GM12872 (cell line): ENCODE measurements at regions not wholly inside any gene's neighbourhood (a gene's known extent, or its start where the extent isn't known, plus 50 kb on each side); places are given as distances from the start of the nearest gene placed in this dataset.

ENCODE experiments used
- CTCF ChIP-seq: IDR thresholded peaks from 3 replicates; pipeline ENCODE4 v1.5.1; 2011; ENCODE audit warnings: low read depth, mild to moderate bottlenecking, low read length, moderate library complexity; ENCODE audit not compliant: insufficient read depth

- no peak for TF ChIP-seq CTCF
Observed at GRCh38 chr6:22784601-22785410, 215.4 kb downstream of the HDGFL1 start.

- TF ChIP-seq CTCF = no peak
Observed at GRCh38 chr6:22788038-22788437, 218.7 kb downstream of the HDGFL1 start.

- TF ChIP-seq CTCF = no peak
Observed at GRCh38 chr6:22789315-22789714, 219.9 kb downstream of the HDGFL1 start.

- no peak for TF ChIP-seq CTCF
Observed at GRCh38 chr6:22794844-22795243, 225.5 kb downstream of the HDGFL1 start.

GRCh38 chr6:22800451-22800850 lies 231.1 kb downstream of the HDGFL1 start:
- TF ChIP-seq CTCF = no peak

- no peak for TF ChIP-seq CTCF
Observed at GRCh38 chr6:22801831-22802230, 232.5 kb downstream of the HDGFL1 start.

- no peak for TF ChIP-seq CTCF
Observed at GRCh38 chr6:22804620-22805261, 235.4 kb downstream of the HDGFL1 start.
